ENCODE measurements at regions not wholly inside any gene's neighbourhood (a gene's known extent, or its start where the extent isn't known, plus 50 kb on each side); places are given as distances from the start of the nearest gene placed in this dataset.

DNA sequence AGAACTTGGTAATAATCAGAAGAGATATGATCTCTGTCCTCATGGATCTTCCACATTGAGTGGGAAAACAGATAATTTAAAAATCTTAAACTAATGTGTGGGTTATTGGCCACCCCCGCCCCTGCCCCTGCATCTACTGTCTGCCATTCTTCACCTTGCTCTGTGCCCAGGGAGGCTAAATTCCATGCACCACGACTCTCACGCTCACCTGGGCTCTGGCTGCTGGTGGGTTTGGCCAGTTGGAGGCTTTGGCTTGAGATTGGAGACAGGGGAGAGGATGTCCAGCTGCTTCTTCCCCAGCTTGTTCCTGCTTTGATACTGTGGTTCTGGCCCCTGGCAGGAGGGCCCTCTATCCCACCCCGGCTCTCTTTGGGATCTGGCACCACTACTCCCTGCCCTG is 127.9 kb downstream of the IRX5 start:
- TF ChIP-seq CTCF (IDR thresholded peaks at IDR 0.05) (no peak), POLR2AphosphoS5 (IDR thresholded peaks at IDR 0.05) (no peak), POLR2A (IDR thresholded peaks at IDR 0.05) (no peak), EP300 (IDR thresholded peaks at IDR 0.05) (no peak)
